ENCODE measurements at regions not wholly inside any gene's neighbourhood (a gene's known extent, or its start where the extent isn't known, plus 50 kb on each side); places are given as distances from the start of the nearest gene placed in this dataset.
A peak's percentile ranks its signal among the peaks of the same experiment; 100 is the strongest.

DNA sequence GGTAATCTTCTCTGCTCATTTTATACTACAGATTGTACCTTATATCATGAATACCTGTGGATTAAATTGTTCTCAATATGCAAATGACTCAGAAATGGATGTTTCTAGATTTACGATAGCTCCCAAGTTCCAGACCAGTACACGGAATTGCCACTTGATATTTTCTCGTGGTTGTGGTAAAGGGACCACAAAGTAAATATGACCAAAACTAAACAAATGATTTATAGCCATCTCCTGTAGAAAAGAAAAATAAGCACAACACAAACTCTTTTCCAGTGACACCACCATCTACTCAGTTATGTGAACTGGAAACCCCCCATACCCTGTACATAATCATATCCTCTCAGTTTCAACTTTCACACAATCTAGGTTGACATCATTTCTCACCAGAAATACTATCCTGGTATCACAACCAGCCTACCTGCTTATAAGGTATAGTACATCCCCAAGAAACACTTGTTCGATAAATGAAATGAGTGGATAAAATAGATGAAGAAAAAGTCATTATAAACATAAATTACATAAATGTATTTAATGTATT, 172.3 kb downstream of the ADGRL4 start:
- 87% methylated on average over 4 of the region's 4 CpGs for WGBS

DNA sequence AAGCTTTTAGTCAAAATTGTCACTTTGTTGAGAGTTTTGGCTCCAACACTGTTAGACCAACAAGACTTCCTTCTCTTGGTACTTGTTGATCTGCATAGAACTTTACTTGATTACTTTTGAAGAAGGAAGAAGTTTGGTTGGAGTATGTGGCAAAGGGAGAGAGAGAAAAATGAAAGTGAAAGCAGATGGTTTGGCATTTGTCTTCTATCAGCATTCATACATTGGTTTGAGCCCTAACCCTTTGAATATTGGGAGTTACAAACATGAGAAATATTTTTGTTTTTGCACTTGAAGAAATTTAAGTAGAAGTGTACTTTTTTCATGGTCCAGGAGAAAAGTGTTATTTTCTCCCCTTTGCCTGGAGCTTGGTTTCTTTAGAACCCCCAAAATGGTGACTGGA, 169.8 kb downstream of the ADGRL4 start:
- Histone ChIP-seq H3K4me3 (no peak overlapping the region), H3K27ac (no peak overlapping the region), H3K27me3 (no peaks in the 10 kb centered on the region), H3K9me3 (no peaks in the 10 kb centered on the region), H3K36me3 (no peaks in the 10 kb centered on the region), H3K4me1 (peaks cover 5% of the 10 kb centered on the region)
- TF ChIP-seq, protein P1, sequence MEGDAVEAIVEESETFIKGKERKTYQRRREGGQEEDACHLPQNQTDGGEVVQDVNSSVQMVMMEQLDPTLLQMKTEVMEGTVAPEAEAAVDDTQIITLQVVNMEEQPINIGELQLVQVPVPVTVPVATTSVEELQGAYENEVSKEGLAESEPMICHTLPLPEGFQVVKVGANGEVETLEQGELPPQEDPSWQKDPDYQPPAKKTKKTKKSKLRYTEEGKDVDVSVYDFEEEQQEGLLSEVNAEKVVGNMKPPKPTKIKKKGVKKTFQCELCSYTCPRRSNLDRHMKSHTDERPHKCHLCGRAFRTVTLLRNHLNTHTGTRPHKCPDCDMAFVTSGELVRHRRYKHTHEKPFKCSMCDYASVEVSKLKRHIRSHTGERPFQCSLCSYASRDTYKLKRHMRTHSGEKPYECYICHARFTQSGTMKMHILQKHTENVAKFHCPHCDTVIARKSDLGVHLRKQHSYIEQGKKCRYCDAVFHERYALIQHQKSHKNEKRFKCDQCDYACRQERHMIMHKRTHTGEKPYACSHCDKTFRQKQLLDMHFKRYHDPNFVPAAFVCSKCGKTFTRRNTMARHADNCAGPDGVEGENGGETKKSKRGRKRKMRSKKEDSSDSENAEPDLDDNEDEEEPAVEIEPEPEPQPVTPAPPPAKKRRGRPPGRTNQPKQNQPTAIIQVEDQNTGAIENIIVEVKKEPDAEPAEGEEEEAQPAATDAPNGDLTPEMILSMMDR (IDR thresholded peaks at IDR 0.05), result no peak
- TF ChIP-seq EP300 (IDR thresholded peaks at IDR 0.05) (no peak), POLR2A (IDR thresholded peaks at IDR 0.05) (no peak), POLR2AphosphoS5 (IDR thresholded peaks at IDR 0.05) (no peak)
- DNase-seq (ENCODE audit: low spot score in 2 of 2), result no peak

More for the DNA sequence above, 172.3 kb downstream of the ADGRL4 start:
- Histone ChIP-seq H3K4me3 (no peak overlapping the region), H3K27me3 (no peaks in the 10 kb centered on the region), H3K9me3 (no peaks in the 10 kb centered on the region), H3K36me3 (no peaks in the 10 kb centered on the region), H3K4me1 (no peaks in the 10 kb centered on the region), H3K27ac (no peak overlapping the region)
- DNase-seq (ENCODE audit: low spot score in 2 of 2), result no peak
- TF ChIP-seq EP300 (IDR thresholded peaks at IDR 0.05), result no peak
- no peak for TF ChIP-seq POLR2A (IDR thresholded peaks at IDR 0.05)
- TF ChIP-seq POLR2AphosphoS5 (IDR thresholded peaks at IDR 0.05), result no peak
- TF ChIP-seq, protein P1 (IDR thresholded peaks at IDR 0.05), result no peak

DNA sequence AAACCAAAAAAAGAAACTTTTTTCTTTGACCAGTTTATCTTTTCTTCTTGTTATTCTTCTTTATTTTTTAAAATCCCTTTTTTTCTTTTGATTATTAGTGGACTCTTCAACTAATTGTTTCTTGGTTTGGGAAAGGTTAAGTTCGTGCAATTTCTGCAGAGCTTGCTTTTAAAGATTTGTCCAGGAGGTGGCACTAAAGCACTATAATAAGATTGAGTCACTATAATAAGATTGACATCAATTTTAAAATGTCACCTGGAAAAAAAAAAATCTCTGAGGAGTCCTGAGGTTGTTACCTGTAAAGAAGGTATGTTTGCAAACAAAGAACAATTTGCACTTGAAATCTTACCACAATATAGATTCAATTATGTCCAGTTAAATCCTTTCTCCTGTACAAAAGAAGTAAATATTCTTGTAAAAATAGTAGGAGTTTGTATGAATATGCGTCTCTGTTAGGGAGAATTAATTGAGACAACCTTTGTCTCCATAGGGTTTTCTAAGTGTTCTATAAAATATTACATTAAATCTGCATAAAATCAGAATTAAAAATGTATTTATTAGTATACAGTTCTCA, 166.7 kb downstream of the ADGRL4 start:
- H3K9me3 ChIP-seq, result no peaks in the 10 kb centered on the region
- WGBS, result 35% methylated on average over 2 of the region's 2 CpGs
- H3K27me3 ChIP-seq, result no peaks in the 10 kb centered on the region
- no peaks in the 10 kb centered on the region for H3K36me3 ChIP-seq
- no peak overlapping the region for H3K4me3 ChIP-seq
- TF ChIP-seq, protein P1 (IDR thresholded peaks at IDR 0.05), result peak; percentile 15 to 25
- TF ChIP-seq POLR2A (IDR thresholded peaks at IDR 0.05), result no peak
- DNase-seq (ENCODE audit: low spot score in 2 of 2), result no peak
- H3K4me1 ChIP-seq, result peaks cover 5% of the 10 kb centered on the region
- no peak overlapping the region for H3K27ac ChIP-seq
